Retina (tissue), 1 donor: ENCODE measurements at regions not wholly inside any gene's neighbourhood (a gene's known extent, or its start where the extent isn't known, plus 50 kb on each side); places are given as distances from the start of the nearest gene placed in this dataset.

Experiments used
- DNase-seq: peaks from one replicate; pipeline ENCODE4 v3.0.0-alpha.2; 2016

DNA sequence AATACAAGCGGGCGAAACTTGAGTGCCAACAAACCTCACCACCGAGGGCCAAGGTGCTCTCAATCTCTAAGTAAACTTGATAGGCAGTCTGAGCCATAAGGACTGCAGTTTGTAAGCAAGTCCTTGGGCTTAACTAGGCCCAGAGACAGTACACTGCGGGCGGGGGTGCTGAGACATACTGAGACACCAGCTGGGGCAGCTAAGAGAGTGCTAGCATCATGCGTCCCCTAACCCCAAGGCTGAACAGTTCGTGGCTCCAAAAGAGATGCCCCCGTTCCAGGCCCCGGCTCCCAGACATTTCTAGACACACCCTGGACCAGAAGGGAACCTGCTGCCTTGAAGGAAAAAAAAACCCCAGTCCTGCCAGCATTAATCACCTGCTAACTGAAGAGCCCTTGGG lies 126.8 kb upstream of the PRDX4 start:
- no peak for DNase-seq

DNA sequence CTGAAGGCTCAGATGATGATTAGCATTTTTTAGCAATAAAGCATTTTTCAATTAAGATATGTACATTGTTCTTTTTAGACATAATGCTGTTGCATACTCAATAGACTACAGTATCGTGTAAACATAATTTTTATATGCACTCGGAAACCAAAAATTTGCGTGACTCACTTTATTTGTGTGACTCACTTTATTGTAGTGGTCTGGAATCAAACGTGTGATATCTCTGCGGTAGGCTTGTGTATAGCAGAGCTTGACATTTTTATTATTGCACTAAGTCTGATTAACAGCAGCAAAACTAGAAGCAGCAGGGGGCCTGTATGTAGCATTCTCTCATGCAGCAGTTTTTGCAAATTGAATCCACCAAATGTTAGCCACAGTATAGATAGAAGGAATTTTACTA lies 119.1 kb upstream of the PRDX4 start:
- no peak for DNase-seq

- DNase-seq: no peak
Measured at GRCh38 chrX:23552303-23552702, 115.0 kb upstream of the PRDX4 start.

DNA sequence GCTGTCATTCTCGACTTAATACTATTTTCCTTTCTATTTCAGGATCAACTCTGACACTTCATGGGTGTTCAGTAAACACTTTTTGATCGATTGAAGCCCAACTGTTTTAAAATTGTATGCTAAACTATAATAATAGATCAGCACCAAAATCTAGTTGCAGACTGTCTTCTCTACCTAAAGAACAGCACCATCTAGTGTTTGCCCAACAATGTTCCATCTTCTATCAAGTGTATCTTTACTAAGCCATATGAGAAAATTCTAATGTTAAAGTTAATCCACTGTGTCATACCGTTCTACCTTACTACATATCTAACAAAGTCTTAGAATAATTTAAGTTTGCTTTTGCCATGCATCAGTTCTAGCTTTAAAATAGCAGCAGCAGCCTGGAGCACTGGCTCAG lies 113.0 kb upstream of the PRDX4 start:
- peak; percentile 10 for DNase-seq

GRCh38 chrX:23557070-23557469 lies 110.2 kb upstream of the PRDX4 start:
- no peak for DNase-seq

DNA sequence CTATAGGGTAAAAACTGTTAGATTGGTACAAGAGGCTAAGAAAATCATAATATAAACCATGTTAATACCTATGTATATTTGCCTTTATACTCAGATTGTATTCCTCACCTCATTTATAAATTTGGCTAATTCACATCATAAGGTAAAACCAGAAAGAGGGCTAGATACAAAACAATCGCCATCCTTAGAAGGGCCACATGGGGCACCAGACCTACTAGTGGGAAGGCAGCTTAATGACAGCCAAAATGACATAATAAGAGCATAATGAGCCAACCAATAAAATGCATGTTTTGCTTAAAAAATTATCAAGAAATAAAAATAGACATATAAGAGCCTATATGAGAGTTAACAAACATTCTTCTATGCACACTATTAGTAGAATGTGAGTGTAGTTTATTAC lies 107.3 kb upstream of the PRDX4 start:
- DNase-seq: no peak

DNA sequence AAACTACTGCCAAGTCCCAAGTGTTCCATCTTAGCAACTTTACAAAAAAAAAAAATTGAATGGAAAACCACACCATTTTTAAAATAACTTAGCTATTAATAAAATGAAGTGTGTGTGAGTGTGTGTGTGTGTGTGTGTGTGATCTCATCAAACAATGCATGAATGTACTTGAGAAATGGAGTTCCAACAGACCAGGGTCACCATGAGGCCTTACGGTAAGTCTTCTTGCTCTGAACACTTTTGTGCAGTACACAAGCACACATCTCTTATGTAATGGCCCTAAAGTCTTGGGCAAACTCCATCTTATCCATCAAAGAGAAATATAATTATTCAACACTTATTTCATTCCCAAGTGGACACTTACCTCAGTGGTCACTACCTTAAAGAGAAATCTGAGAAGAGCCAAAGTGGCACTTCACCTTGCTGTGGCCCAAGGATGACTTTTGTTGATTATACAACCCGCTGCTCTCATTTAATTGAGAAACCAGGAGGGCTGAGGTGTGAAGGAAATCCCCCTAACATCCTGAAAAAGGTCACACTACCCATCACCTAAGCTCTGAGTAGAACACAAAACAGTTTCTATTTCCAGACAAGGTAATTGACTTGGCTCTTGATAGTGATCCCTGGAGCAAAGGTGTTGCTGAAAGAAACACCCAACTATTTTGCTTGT lies 96.5 kb upstream of the PRDX4 start:
- DNase-seq: no peak

DNA sequence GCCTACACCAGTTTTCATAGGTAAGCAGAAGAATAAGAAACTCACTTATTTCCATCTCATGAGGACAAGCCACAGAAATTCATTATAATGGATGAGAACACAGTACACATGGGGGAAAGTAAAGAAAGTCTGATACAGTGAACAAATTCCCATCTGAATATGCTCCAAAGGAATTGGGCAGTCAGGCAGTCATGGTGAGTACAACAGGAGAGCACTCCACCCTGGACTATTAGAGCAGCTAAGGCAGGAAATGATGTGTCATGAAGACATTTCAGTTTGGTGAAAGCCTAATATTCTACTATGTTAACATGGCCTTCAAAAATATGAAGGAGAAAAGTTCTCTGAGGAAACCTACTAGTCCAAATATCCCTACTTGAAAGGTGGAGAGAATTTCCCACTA lies 92.0 kb upstream of the PRDX4 start:
- DNase-seq: no peak

- no peak for DNase-seq
Measured at GRCh38 chrX:23578079-23578478, 89.2 kb upstream of the PRDX4 start.

DNA sequence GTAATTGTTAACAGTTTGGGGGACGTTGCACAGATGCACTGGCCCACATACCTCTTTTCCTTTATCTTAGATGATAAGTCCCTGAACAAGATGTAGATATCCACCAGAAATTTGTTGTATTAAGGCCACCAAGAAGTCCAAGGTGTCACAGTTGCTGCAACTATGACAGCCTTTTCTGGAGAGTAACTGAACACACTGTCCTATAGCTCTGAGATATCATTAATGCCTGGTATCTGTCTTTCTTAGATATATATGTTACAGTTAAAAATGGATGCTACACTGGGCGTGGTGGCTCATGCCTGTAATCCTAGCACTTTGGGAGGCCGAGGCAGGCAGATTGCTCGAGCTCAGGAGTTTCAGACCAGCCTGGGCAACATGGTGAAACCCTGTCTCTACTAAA lies 77.8 kb upstream of the PRDX4 start:
- DNase-seq: no peak

DNA sequence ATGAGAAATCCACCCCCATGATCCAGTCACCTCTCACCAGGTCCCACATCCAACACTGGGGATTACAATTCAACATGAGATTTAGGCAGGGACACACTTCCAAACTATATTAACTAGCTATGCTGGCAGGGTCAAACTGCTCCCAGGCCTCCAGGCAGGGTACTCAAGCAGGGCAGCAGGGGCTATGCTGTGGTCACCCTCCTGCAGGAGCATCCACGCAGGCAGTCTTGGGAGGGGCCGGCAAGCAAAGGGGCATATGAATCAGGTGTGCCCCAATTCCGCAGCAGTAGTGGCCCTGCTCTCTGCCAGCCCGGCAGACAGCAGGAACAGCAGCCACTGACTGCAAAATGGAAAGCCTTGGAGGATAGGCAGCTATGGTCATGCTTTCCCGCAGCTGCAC lies 74.6 kb upstream of the PRDX4 start:
- no peak for DNase-seq

- DNase-seq: no peak
Measured at GRCh38 chrX:23598575-23598974, 68.7 kb upstream of the PRDX4 start.

DNA sequence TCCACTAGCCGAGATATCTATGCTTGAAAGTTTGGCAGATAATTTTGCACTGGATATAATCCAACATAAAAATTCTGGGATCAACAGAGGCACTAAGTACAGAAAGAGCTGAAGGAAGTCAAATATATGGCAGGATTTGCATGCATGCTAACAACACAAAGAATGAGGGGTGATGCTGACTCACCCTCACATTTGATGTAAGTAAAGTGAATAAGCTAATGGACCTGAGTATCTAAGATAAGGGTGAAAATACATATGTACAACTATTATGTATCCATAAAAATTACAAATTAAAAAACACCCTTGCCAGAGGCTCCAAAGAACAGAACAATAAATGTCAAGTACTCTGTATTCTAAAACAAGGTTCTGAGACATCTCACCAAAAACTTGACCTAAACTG lies 63.8 kb upstream of the PRDX4 start:
- no peak for DNase-seq

- no peak for DNase-seq
Measured at GRCh38 chrX:23610495-23610894, 56.8 kb upstream of the PRDX4 start.

- DNase-seq: no peak
Measured at GRCh38 chrX:23612846-23613245, 54.4 kb upstream of the PRDX4 start.

DNA sequence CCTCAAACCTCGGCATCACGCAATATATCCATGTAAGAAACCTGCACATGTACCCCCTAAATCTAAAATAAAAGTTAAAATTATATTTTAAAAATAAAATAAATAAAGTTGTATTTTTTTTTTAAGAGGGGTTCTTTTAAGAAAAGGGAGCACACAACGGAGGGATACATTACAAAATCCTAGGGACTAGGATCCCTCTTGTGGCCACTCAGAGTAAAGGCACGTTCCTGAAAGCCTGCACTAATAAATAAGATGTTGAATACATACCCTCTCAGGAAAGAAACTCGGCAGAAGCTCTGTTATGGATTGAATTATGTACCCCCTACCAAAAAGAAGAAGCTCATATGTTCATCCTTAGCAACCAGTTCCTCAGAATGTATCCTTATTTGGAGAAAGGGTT lies 50.9 kb upstream of the PRDX4 start:
- DNase-seq: no peak
